NCI-H1694 treated with DMSO at 0.1 percent for 48 hours (cell line): ENCODE measurements at regions not wholly inside any gene's neighbourhood (a gene's known extent, or its start where the extent isn't known, plus 50 kb on each side); places are given as distances from the start of the nearest gene placed in this dataset.
"Not testable (repeated sequence)": the region's sequence is repeated elsewhere in the genome, so short reads cannot be mapped to it uniquely, and the experiment has no call there.

Experiments used
- DNase-seq: peaks from one replicate; lab custom pipeline; 2025; lab: John Stamatoyannopoulos, UW

- DNase-seq, result no peak
These were observed 174.8 kb upstream of the RORA start for GRCh38 chr15:61403884-61404283.

- DNase-seq, result no peak
These were observed 173.0 kb upstream of the RORA start for GRCh38 chr15:61401903-61402698.

- no peak for DNase-seq
These were observed 169.2 kb upstream of the RORA start for GRCh38 chr15:61398310-61398709.

DNA sequence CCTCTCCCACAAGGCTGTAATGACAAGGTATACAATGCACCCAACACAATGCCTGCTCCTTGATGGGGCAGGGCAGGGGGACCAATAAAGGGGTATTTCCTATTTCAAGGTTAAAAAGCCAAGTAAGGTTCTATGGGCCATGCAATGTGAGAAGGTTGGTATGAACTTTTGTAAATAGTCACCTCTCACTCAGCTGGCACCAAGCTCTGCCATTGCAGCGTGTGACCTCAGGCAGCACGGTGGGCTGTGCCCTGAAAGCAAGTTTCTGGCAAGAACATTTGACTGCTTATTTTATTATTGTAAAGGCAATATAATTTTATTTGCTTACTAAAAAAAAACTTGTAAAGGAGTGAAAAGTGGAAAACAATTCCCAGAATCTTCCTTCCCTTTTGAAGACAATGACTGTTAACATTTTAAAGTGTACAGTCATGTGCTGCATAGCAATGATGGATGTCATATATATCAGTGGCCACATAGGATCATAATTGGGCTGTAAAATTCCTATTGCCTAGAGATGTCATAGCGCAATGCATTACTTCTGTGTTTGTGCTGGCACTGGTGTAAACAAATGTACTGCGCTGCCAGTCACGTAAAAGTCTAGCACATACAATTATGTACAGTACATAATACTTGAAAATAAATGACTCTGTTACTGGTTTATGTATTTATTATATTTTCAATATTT is 167.3 kb upstream of the RORA start:
- DNase-seq, result no peak

GRCh38 chr15:61393949-61394348 is 164.8 kb upstream of the RORA start:
- no peak for DNase-seq

DNA sequence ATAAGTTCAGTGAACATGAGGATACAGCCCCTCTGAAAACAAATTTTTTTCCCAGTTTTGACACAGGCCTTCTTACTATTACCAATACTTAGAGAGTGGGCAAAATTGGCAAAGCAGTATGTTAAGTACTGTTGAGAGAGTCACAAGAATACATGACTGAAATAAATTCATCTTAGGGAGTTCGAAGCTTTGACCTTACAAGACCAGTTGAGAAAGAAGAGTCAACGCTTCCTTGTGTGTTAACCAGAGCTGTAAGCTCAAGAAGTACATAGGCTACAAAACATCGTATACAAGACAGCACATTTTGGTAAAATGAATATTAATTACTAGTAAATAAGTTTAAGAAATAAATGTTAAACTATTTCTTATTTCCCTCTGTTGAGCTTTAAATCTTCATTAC is 164.4 kb upstream of the RORA start:
- DNase-seq, result no peak

- no peak for DNase-seq
These were observed 161.0 kb upstream of the RORA start for GRCh38 chr15:61390138-61390537.

- DNase-seq, result no peak
These were observed 160.4 kb upstream of the RORA start for GRCh38 chr15:61389334-61390028.

GRCh38 chr15:61387675-61388074 is 158.6 kb upstream of the RORA start:
- no peak for DNase-seq

- no peak for DNase-seq
These were observed 154.3 kb upstream of the RORA start for GRCh38 chr15:61383421-61383820.

DNA sequence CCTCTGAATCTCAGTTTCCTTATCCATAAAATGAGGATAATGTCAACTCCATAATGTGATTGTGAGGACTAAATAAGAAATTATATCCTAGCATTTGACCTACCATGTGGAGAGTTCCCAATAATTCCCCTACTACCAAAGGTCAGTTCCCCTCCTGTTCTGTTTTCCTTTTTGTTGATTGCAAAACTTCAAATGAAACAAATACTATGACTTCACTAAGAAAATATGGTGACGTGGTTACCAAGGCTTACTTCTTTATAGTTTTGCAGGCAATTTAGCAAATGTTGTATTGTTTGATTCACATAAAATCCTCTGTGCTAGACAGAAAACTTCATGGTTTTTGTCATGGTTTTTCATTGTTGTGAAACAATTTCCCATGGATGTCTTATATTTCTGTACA is 153.8 kb upstream of the RORA start:
- DNase-seq, result no peak

GRCh38 chr15:61381501-61381900 is 152.4 kb upstream of the RORA start:
- DNase-seq, result no peak

DNA sequence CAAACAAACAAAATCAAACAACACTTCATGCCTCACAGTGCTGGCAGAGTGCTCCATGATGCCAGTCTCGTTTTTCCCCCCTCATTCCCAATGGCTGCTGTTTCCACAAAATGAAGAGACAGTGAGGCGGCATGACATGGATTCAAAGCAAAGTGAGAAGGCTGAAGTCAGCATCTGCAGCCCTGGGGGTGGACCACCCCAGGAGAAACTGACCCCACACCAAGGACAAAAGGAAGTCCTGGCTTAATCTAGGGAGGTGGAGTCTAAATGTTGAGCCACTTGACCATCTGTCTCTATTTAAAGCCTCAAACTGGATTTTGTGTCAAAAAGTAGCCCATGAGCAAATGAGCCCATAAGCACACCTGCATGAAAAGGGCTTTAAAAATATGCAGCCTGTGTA is 151.2 kb upstream of the RORA start:
- DNase-seq, result no peak

- DNase-seq, result no peak
These were observed 149.9 kb upstream of the RORA start for GRCh38 chr15:61379005-61379404.

- no peak for DNase-seq
These were observed 147.9 kb upstream of the RORA start for GRCh38 chr15:61376961-61377360.

GRCh38 chr15:61376516-61376915 is 147.4 kb upstream of the RORA start:
- no peak for DNase-seq

- DNase-seq, result no peak
These were observed 145.7 kb upstream of the RORA start for GRCh38 chr15:61374848-61375247.

DNA sequence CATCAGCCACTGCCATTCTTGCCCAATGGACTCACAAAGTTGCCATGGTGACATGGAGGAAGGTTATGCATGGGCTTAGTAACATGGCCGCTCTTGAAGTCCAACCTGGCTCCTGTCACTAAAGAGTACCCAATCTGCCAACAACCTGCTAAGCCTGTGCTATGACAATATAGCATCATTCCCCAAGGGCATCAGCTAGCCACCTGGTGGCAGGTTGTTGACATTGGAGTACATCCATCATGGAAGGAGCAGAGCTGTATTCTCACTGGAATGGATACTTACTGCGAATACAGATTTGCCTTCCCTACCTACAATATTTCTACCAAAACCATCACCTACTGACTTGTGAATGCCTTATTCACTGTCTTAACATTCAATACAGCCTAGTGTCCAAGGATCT is 138.9 kb upstream of the RORA start:
- no peak for DNase-seq

DNA sequence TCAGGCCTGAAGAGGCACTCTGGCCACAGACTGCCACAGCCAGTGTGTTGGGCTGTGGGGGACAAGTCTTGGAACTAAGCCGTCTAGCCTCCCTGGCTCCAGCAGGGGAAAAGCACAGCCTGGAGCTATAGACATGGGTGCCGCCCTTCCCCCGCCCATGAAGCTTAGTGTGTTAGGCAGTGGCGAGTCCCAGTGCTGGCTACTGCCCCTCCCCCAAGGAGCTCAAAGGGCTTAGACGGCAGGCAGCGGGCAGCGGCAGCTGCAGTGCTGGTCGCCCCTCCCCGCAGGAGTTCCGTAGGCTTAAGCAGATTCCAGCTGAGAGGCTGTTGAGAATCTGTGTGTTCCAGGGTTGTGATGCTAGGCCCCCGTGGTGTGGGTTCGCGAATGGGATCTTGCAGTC is 135.8 kb upstream of the RORA start:
- no peak for DNase-seq

DNA sequence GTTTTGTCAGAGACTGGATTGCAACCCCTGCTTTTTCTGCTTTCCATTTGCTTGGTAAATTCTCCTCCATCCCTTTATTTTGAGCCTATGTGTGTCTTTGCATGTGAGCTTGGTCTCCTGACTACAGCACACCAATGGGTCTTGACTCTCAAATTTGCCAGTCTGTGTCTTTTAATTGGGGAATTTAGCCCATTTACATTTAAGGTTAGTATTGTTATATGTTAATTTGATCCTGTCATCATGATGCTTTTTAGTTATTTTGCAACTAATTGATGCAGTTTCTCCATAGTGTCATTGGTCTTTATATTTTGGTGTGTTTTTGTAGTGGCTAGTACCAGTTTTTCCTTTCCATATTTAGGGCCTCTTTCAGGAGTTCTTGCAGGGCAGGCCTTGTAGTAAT is 133.8 kb upstream of the RORA start:
- not testable (repeated sequence) for DNase-seq

DNA sequence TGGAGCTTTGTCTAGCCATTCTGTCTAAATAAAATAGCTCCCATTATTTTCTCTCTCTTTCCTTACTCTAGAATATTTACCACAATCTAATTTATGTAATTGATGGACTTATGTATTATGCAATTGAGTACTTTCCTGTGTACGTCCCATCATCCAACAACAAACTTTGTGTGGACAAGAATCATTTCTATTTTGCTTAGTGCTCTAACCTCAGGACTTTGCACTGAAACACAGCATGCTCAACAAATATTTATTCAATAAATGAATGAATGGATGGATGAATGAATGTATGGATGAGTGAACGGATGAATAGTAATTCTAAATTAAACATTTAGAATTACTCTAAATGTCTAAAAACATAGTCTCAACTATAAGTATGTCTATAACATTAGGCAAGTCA is 115.2 kb upstream of the RORA start:
- no peak for DNase-seq

- DNase-seq, result no peak
These were observed 113.3 kb upstream of the RORA start for GRCh38 chr15:61342390-61342789.

DNA sequence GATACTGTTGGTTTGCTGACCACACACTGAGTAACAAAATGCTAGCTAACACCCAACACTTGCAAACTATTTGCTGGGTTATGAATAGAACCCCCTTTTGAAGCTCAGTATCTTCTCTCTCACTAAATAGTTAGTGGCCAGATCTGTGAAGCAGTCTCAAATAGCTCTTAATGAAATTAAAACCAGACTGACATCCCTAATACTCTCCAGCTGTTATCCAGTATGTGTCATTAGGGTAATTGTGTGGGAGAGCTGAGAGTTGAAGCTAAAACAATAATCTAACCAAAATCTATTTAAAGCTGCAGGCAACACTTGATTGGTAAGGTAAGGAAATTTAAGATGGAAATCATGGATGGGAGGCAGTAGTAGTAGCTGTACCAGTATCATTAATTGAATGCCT is 110.4 kb upstream of the RORA start:
- DNase-seq, result no peak
